ENCODE measurements at regions not wholly inside any gene's neighbourhood (a gene's known extent, or its start where the extent isn't known, plus 50 kb on each side); places are given as distances from the start of the nearest gene placed in this dataset.

DNA sequence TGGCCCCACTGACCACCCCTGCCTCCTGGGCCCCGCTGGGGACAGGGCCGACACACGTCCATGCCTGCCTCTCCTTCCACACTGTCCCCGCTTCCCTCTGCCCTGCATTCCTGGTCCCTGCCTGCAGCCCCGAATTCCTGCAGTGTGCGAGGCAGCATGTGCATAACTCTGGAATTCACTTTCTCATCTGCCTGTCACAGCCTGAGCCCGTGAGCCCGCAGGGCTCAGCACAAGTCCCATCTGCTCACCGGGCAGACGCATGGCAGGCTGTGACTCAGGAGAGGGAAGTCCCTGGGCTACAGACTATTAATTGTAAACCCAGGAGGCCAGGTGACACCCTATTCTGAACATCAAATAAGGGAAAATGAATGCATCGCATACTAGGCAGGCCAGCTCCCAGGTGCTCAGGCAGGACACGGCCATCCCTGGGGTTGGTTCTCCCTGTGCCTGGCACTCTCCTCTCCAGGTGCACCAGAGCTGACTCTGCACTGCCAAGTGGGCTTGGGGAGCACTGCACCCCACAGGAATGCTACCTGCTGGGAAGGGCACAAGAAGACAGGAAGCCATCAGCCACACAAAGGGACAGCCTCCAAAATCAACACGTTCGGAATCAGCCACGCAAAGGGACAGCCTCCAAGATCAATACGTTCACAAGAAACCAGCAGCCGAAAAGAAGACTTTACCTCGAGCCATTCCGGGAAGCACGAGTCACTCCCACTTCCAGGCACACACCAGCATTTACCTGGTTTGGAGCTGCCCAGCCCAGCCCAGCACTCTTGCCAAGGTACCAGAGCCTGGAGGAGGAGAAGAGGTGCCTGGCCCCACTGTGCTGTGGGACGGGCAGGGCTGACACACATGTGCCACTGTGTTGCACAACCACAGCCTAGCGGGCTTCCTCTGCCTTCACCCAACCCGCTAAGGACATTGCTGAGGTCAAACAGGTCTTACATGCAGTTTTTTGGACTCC lies 65.9 kb downstream of the DLL1 start:
- ATAC-seq (peak; percentile 63), DNase-seq (peak; percentile 66)
- Histone ChIP-seq H3K36me3 (no peaks in the 10 kb centered on the region), H3K9me3 (no peaks in the 10 kb centered on the region), H3K27me3 (no peaks in the 10 kb centered on the region), H3K27ac (no peak overlapping the region), H3K4me1 (peaks cover 12% of the 10 kb centered on the region), H3K4me3 (no peak overlapping the region)
- intact Hi-C loops (cut with DNase I) = no loop called here
- TF ChIP-seq, protein P1, sequence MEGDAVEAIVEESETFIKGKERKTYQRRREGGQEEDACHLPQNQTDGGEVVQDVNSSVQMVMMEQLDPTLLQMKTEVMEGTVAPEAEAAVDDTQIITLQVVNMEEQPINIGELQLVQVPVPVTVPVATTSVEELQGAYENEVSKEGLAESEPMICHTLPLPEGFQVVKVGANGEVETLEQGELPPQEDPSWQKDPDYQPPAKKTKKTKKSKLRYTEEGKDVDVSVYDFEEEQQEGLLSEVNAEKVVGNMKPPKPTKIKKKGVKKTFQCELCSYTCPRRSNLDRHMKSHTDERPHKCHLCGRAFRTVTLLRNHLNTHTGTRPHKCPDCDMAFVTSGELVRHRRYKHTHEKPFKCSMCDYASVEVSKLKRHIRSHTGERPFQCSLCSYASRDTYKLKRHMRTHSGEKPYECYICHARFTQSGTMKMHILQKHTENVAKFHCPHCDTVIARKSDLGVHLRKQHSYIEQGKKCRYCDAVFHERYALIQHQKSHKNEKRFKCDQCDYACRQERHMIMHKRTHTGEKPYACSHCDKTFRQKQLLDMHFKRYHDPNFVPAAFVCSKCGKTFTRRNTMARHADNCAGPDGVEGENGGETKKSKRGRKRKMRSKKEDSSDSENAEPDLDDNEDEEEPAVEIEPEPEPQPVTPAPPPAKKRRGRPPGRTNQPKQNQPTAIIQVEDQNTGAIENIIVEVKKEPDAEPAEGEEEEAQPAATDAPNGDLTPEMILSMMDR (IDR thresholded peaks at IDR 0.05) = no peak

DNA sequence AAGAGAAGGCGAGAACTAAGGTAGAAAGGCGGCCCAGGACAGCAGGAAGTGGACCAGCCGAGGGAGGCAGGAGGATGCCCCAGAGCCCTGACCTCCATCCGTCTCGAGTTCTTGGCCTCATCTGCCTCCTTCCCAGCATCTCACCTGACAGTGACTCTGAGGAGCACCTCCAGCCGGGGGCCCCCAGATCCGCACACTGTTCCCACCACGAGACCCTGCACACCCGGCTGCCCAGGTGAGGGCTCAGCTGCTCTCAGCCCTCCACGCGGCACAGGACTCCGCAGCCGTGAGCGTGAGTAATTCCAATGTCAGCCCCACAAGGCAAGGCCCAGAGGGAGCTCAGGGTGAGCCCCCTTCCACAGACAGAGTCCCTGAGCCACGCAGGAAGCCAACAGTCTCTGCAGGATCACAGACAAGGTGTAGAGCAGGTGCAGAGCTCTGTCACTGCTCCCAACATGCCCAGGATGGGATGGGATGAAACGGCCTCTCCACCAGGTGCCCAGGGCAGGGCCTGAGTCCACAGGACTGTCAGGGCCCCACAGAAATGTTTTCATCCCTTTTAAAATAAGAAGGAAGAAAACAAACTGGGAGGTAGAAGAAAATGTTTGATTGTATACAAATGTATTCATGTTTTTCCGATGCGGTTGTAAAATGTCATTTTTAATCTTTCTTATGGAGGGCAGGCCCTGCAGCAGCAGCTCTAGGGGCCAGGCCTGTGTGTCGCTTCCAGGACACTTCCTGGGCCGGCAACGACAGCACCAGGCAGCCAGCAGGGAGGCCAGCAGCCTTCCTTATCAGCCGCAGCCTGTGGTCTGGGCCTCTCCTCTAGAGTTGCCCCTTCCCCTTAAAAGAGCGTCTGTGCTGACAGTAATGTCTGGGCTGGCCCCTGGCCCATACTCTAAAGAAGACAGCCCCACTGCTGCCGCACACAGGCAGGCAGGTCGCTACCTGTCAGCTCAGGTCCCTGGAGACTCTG lies 66.9 kb downstream of the DLL1 start:
- Histone ChIP-seq H3K4me3 (no peak overlapping the region), H3K9me3 (no peaks in the 10 kb centered on the region), H3K36me3 (no peaks in the 10 kb centered on the region), H3K27ac (no peak overlapping the region), H3K27me3 (no peaks in the 10 kb centered on the region), H3K4me1 (peaks cover 12% of the 10 kb centered on the region)
- DNase-seq (peak; percentile 50), ATAC-seq (no peak)
- TF ChIP-seq, protein P1 (IDR thresholded peaks at IDR 0.05) = no peak
- intact Hi-C loops (cut with DNase I) = no loop called here

DNA sequence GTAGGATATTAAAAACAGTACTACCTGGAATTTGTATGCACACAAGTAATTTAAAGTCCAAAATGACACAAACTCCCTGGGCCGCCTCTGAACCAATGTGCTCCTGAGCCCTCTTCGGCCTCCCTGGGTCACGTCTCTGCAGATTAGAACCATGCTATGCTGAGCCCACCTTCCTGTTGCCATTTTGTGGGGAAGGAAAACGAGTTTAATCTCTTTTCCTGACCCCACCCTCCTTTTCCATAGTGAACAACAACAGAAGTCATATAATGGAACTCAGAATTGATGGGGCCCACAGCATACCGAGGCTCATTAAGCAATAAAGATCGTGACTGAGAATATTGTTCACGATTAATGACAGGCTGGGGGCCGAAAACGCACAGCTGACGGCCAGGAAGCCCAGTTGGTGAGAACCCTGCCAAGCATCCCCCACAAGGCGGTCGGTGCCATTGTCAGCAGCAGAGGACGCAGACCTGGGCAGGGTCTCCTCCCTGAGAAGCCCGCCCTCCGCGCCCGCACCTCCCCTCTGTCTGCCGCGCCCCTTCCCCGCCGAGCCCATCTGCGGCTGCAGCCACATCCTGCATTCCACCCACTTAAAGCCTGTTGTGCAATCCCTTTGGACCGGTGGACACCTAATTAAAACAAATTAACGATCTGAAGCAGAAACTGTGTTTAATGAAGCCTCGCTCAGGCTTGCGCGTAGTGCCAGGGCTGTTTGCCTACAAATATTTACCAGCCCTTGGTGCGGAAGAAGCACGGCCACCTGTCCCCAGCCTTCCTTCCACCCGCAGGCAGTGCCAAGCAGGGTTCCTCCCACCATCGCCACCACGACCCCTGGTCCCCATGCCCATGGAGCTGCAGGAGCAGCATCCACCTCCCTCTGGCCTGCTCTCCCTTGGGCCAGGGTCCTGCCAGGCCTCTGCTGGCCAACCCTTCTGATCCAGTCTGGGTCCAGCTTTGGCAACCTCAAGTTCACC lies 68.1 kb downstream of the DLL1 start:
- H3K36me3 ChIP-seq = no peaks in the 10 kb centered on the region
- H3K27me3 ChIP-seq = no peaks in the 10 kb centered on the region
- H3K4me1 ChIP-seq = peaks cover 12% of the 10 kb centered on the region
- H3K9me3 ChIP-seq = no peaks in the 10 kb centered on the region
- no peak overlapping the region for H3K27ac ChIP-seq
- TF ChIP-seq, protein P1 (IDR thresholded peaks at IDR 0.05) = no peak
- DNase-seq (peak; percentile 69), ATAC-seq (peak; percentile 32)
- H3K4me3 ChIP-seq = no peak overlapping the region
- intact Hi-C loops (cut with DNase I) = no loop called here

DNA sequence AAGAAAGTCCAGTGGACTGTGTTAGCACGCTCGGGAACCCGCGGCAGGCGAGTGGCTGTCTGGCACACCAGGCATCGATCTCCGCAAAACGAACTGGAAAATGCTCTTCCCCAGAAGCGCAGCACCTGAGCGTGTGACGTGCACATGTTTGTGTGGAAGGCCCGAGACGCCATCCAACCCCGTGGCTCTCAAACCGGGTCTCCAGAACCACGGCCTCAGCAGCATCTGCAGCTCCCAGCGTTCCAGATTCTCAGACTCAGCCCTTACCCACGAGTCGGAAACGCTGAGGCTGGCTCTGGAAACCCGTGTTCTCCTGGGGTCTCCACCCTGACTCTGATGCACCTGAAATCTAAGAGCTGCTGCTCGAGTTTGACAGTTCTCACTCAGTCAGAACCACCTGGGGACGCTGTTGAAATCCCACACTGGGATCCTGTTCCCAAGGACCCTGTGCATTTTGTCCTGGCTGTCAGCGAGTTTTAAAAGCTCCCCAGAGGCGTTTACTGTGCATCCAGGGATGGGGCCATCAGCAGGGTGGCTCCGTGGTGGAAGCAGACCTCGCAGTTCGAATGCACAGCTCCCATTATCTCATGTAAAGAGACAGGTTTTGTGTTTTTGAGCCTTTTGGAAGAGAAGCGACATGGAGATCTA lies 69.0 kb downstream of the DLL1 start:
- no peaks in the 10 kb centered on the region for H3K36me3 ChIP-seq
- TF ChIP-seq, protein P1 (IDR thresholded peaks at IDR 0.05) = no peak
- ATAC-seq (no peak), DNase-seq (no peak)
- no peaks in the 10 kb centered on the region for H3K9me3 ChIP-seq
- intact Hi-C loops (cut with DNase I) = no loop called here
- H3K4me3 ChIP-seq = no peak overlapping the region
- H3K27ac ChIP-seq = no peak overlapping the region
- no peaks in the 10 kb centered on the region for H3K27me3 ChIP-seq
- H3K4me1 ChIP-seq = peaks cover 12% of the 10 kb centered on the region

Data from upper lobe of right lung (tissue), 1 donor.